PC-9 (cell line): ENCODE measurements at regions not wholly inside any gene's neighbourhood (a gene's known extent, or its start where the extent isn't known, plus 50 kb on each side); places are given as distances from the start of the nearest gene placed in this dataset.
"Not testable (repeated sequence)": the region's sequence is repeated elsewhere in the genome, so short reads cannot be mapped to it uniquely, and the experiment has no call there.

Source experiments
- CTCF ChIP-seq: fragments of 200-600 bp; sonication (generic); conservative IDR thresholded peaks from 2 replicates; pipeline ENCODE4 v1.6.1; 2017; ENCODE audit warnings: mixed run types, antibody characterized with exemption, mild to moderate bottlenecking, moderate library complexity
- EZH2 ChIP-seq: fragments of 200-600 bp; sonication (generic); IDR thresholded peaks from 2 replicates; pipeline ENCODE4 v1.8.0; 2017; ENCODE audit warnings: antibody characterized with exemption, low read depth

GRCh38 chr7:108657140-108657726 lies 87.6 kb downstream of the DNAJB9 start:
- not testable (repeated sequence) for TF ChIP-seq CTCF, EZH2
